ENCODE measurements at regions not wholly inside any gene's neighbourhood (a gene's known extent, or its start where the extent isn't known, plus 50 kb on each side); places are given as distances from the start of the nearest gene placed in this dataset.

DNA sequence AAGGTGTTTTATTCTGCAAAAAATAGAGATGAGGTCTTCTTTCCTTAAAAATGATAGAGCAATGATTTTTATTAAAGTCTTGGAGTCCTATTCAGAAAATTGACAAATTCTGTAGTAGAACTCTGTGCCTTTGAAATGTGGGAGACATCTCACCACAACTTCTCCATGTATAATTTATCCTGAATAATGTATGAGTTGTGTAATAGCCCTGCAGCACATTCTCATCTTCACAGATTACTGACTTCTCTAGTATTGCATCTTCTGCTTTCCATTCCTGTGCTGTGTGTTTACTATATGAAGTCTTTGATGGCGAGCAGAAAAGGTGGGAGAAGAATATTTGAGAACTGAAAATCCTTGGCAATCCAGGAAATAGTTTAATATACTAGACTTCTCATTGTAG lies 255.6 kb downstream of the TTC6 start:
- no peak for DNase-seq (ENCODE audit: low read depth)
- no peak overlapping the region for H3K4me3 ChIP-seq (ENCODE audit: low read depth, low read length)
- TF ChIP-seq, protein P1, sequence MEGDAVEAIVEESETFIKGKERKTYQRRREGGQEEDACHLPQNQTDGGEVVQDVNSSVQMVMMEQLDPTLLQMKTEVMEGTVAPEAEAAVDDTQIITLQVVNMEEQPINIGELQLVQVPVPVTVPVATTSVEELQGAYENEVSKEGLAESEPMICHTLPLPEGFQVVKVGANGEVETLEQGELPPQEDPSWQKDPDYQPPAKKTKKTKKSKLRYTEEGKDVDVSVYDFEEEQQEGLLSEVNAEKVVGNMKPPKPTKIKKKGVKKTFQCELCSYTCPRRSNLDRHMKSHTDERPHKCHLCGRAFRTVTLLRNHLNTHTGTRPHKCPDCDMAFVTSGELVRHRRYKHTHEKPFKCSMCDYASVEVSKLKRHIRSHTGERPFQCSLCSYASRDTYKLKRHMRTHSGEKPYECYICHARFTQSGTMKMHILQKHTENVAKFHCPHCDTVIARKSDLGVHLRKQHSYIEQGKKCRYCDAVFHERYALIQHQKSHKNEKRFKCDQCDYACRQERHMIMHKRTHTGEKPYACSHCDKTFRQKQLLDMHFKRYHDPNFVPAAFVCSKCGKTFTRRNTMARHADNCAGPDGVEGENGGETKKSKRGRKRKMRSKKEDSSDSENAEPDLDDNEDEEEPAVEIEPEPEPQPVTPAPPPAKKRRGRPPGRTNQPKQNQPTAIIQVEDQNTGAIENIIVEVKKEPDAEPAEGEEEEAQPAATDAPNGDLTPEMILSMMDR (conservative IDR thresholded peaks at IDR 0.05; ENCODE audit: low read depth, low read length): no peak

- H3K4me3 ChIP-seq (ENCODE audit: low read depth, low read length): no peak overlapping the region
- TF ChIP-seq, protein P1 (conservative IDR thresholded peaks at IDR 0.05; ENCODE audit: low read depth, low read length): no peak
- DNase-seq (ENCODE audit: low read depth): no peak
Observed at GRCh38 chr14:37855871-37856270, 260.4 kb downstream of the TTC6 start.

GRCh38 chr14:37857774-37858266 lies 262.4 kb downstream of the TTC6 start:
- DNase-seq (ENCODE audit: low read depth): no peak
- TF ChIP-seq, protein P1 (conservative IDR thresholded peaks at IDR 0.05; ENCODE audit: low read depth, low read length): no peak
- H3K4me3 ChIP-seq (ENCODE audit: low read depth, low read length): no peak overlapping the region

DNA sequence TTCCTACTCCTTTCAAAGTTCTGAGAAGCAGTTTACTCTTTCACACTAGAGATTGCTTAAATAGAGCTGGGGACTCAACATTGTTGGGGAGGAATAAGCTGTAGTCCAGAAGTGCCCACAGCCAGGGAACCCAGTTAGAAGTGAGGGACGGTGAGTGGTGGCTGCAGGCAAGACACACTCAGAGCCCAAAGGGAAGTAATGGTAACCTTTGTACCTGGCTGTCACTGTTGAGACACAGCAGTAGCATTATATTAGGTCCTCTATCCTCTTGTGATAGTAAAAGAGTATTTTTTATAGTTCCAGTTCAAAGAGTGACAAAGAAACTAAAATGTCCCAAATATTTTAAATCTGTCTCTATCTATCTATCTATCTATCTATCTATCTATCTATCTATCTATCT lies 263.3 kb downstream of the TTC6 start:
- TF ChIP-seq, protein P1 (conservative IDR thresholded peaks at IDR 0.05; ENCODE audit: low read depth, low read length): no peak
- no peak overlapping the region for H3K4me3 ChIP-seq (ENCODE audit: low read depth, low read length)
- no peak for DNase-seq (ENCODE audit: low read depth)

DNA sequence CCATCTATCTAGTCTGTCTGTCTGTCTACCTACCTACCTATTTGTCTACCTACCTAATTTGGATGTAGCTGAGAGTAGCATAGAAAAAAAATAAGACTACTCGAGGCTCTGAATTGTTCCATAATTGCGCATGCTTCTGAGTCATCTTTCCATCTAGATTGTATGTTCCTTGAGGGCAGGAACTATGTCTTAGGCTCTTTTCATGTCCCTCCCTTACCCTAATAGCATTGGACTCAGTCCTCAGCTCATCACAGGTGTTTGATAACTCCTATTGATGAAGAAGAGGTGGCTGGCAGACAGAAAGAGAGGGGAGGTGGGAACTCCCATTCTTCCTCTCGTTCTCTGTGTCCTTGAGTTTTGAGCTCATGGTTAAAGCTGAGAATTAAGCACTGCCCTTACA lies 263.7 kb downstream of the TTC6 start:
- no peak overlapping the region for H3K4me3 ChIP-seq (ENCODE audit: low read depth, low read length)
- TF ChIP-seq, protein P1 (conservative IDR thresholded peaks at IDR 0.05; ENCODE audit: low read depth, low read length): no peak
- DNase-seq (ENCODE audit: low read depth): no peak

GRCh38 chr14:37862263-37862662 lies 266.8 kb downstream of the TTC6 start:
- no peak overlapping the region for H3K4me3 ChIP-seq (ENCODE audit: low read depth, low read length)
- TF ChIP-seq, protein P1 (conservative IDR thresholded peaks at IDR 0.05; ENCODE audit: low read depth, low read length): no peak
- DNase-seq (ENCODE audit: low read depth): no peak

GRCh38 chr14:37864128-37864527 lies 268.7 kb downstream of the TTC6 start:
- TF ChIP-seq, protein P1 (conservative IDR thresholded peaks at IDR 0.05; ENCODE audit: low read depth, low read length): no peak
- no peak for DNase-seq (ENCODE audit: low read depth)
- no peak overlapping the region for H3K4me3 ChIP-seq (ENCODE audit: low read depth, low read length)
